Breast epithelium (tissue), 3 donors: ENCODE measurements at regions not wholly inside any gene's neighbourhood (a gene's known extent, or its start where the extent isn't known, plus 50 kb on each side); places are given as distances from the start of the nearest gene placed in this dataset.

Experiments used
- POLR2A ChIP-seq: fragments of 450-650 bp; IDR thresholded peaks from one replicate; pipeline ENCODE4 v1.6.1; 2016; ENCODE audit warnings: antibody characterized with exemption, mild to moderate bottlenecking, moderate library complexity
- TF ChIP-seq, protein P1 (sequence below), 3 donors: fragments of 450-650 bp; IDR thresholded peaks; one replicate each; pipeline ENCODE4 v1.5.1; 2016 to 2017; ENCODE audit warnings: antibody characterized with exemption in 3 of 3, mild to moderate bottlenecking in 3 of 3, moderate library complexity in 3 of 3

GRCh38 chr4:154973244-154974035 is 192.4 kb downstream of the RBM46 start:
- no peak for TF ChIP-seq POLR2A
- TF ChIP-seq, protein P1, sequence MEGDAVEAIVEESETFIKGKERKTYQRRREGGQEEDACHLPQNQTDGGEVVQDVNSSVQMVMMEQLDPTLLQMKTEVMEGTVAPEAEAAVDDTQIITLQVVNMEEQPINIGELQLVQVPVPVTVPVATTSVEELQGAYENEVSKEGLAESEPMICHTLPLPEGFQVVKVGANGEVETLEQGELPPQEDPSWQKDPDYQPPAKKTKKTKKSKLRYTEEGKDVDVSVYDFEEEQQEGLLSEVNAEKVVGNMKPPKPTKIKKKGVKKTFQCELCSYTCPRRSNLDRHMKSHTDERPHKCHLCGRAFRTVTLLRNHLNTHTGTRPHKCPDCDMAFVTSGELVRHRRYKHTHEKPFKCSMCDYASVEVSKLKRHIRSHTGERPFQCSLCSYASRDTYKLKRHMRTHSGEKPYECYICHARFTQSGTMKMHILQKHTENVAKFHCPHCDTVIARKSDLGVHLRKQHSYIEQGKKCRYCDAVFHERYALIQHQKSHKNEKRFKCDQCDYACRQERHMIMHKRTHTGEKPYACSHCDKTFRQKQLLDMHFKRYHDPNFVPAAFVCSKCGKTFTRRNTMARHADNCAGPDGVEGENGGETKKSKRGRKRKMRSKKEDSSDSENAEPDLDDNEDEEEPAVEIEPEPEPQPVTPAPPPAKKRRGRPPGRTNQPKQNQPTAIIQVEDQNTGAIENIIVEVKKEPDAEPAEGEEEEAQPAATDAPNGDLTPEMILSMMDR (IDR thresholded peaks at IDR 0.05): no peak
